SK-N-SH (cell line): ENCODE measurements at regions not wholly inside any gene's neighbourhood (a gene's known extent, or its start where the extent isn't known, plus 50 kb on each side); places are given as distances from the start of the nearest gene placed in this dataset.

Experiments
- CTCF ChIA-PET: fragments of 300-600, 350-600 bp; formaldehyde crosslinking; extraction: SDS; loops from one replicate; lab custom pipeline; 2021; lab: Yijun Ruan, JAX
- POLR2A ChIA-PET: fragments of 350-600 bp; sonication (Branson Sonifier 250); formaldehyde crosslinking; extraction: SDS; loops from one replicate; lab custom pipeline; 2020; ENCODE audit warnings: antibody characterized with exemption, inconsistent platforms; lab: Yijun Ruan, JAX
- DNase-seq: peaks from one replicate; pipeline ENCODE4 v3.0.0; 2012
- H2AFZ ChIP-seq: fragments of 200-600 bp; sonication (generic); 2 replicates; pipeline ENCODE4 v1.8.1; 2016; ENCODE audit warnings: antibody characterized with exemption, mild to moderate bottlenecking, low read depth
- H3F3A ChIP-seq: fragments of 200-600 bp; sonication (generic); replicated peaks from 2 replicates; pipeline ENCODE3; 2016; ENCODE audit warnings: antibody characterized with exemption, mild to moderate bottlenecking; ENCODE audit not compliant: insufficient read depth
- H3K27ac ChIP-seq, 2 experiments: fragments of 200-500 bp in 1 of 2; fragments of 200-600 bp in 1 of 2; sonication (Bioruptor generic) in 1 of 2; sonication (generic), shearing (Covaris generic) in 1 of 2; 2 replicates each; pipeline versions ENCODE4 v1.5.1 to v1.6.1; 2014 to 2016; ENCODE audit warnings: low read depth in 2 of 2, inconsistent platforms in 1 of 2, low read length in 1 of 2, mild to moderate bottlenecking in 1 of 2, mixed read lengths in 1 of 2
- H3K27me3 ChIP-seq: fragments of 200-600 bp; sonication (generic), shearing (Covaris generic); 2 replicates; pipeline ENCODE4 v1.6.1; 2016; ENCODE audit warnings: mixed run types; ENCODE audit not compliant: insufficient read depth
- H3K36me3 ChIP-seq, 2 experiments: fragments of 200-500 bp in 1 of 2; fragments of 200-600 bp in 1 of 2; sonication (Bioruptor generic) in 1 of 2; sonication (generic) in 1 of 2; replicated peaks in 1 of 2; 2 replicates each; pipeline versions ENCODE3 to v1.5.1; 2014 to 2016; ENCODE audit warnings: low read length in 1 of 2, mild to moderate bottlenecking in 1 of 2; ENCODE audit not compliant: insufficient read depth in 2 of 2, control insufficient read depth in 1 of 2
- H3K4me1 ChIP-seq, 2 experiments: fragments of 200-500 bp in 1 of 2; fragments of 200-600 bp in 1 of 2; sonication (Bioruptor generic) in 1 of 2; sonication (generic), shearing (Covaris generic) in 1 of 2; 2 replicates each; pipeline versions ENCODE4 v1.5.1 to v1.6.1; 2014 to 2016; ENCODE audit warnings: low read depth in 1 of 2, low read length in 1 of 2, mixed run types in 1 of 2; ENCODE audit not compliant: insufficient read depth in 2 of 2, control insufficient read depth in 1 of 2
- H3K4me2 ChIP-seq: fragments of 200-600 bp; sonication (generic), shearing (Covaris generic); 2 replicates; pipeline ENCODE4 v1.6.1; 2017; ENCODE audit warnings: mixed run types
- H3K4me3 ChIP-seq, 2 experiments: fragments of 200-500 bp in 1 of 2; fragments of 200-600 bp in 1 of 2; sonication (Bioruptor generic) in 1 of 2; sonication (generic), shearing (Covaris generic) in 1 of 2; 2 replicates each; pipeline versions ENCODE4 v1.5.1 to v1.8.1; 2014 to 2016; ENCODE audit warnings: low read depth in 2 of 2, inconsistent platforms in 1 of 2, low read length in 1 of 2, mild to moderate bottlenecking in 1 of 2, mixed read lengths in 1 of 2, moderate library complexity in 1 of 2
- H3K79me2 ChIP-seq: fragments of 200-600 bp; sonication (generic); 2 replicates; pipeline ENCODE4 v1.8.1; 2017; ENCODE audit warnings: mild to moderate bottlenecking; ENCODE audit not compliant: insufficient read depth
- H3K9ac ChIP-seq: fragments of 200-600 bp; sonication (generic); 2 replicates; pipeline ENCODE4 v1.6.1; 2017; ENCODE audit warnings: mixed run types
- H3K9me2 ChIP-seq: fragments of 200-600 bp; sonication (generic); 2 replicates; pipeline ENCODE4 v1.6.1; 2017; ENCODE audit warnings: mixed run types
- H3K9me3 ChIP-seq: fragments of 200-600 bp; sonication (generic); 2 replicates; pipeline ENCODE4 v1.6.1; 2017; ENCODE audit warnings: mixed run types, mild to moderate bottlenecking, moderate library complexity
- H4K20me1 ChIP-seq: fragments of 200-600 bp; sonication (generic); 2 replicates; pipeline ENCODE4 v1.6.1; 2017; ENCODE audit warnings: mild to moderate bottlenecking, mixed run types; ENCODE audit not compliant: insufficient read depth
- CHD2 ChIP-seq: fragments of 150-350 bp; IDR thresholded peaks from 2 replicates; pipeline ENCODE4 v1.6.1; 2018; ENCODE audit warnings: low read length; ENCODE audit not compliant: partially characterized antibody
- ELF1 ChIP-seq: IDR thresholded peaks from 2 replicates; pipeline ENCODE4 v1.4.0; 2012
- EP300 ChIP-seq, 2 experiments: IDR thresholded peaks; 2 replicates each; pipeline versions ENCODE4 v1.4.0 to v1.6.1; 2012; ENCODE audit warnings: borderline replicate concordance in 1 of 2, low read depth in 1 of 2, low read length in 1 of 2
- FOXM1 ChIP-seq: IDR thresholded peaks from 2 replicates; pipeline ENCODE4 v1.4.0; 2012; ENCODE audit warnings: low read depth, mild to moderate bottlenecking
- GABPA ChIP-seq: IDR thresholded peaks from 2 replicates; pipeline ENCODE4 v1.4.0; 2012; ENCODE audit warnings: low read depth, mild to moderate bottlenecking
- JUND ChIP-seq: IDR thresholded peaks from 2 replicates; pipeline ENCODE4 v1.4.0; 2012
- RFX5 ChIP-seq: IDR thresholded peaks from 2 replicates; pipeline ENCODE4 v1.6.1; 2012; ENCODE audit warnings: mild to moderate bottlenecking, improper control_type of control experiment, low read length
- RXRA ChIP-seq: IDR thresholded peaks from 2 replicates; pipeline ENCODE4 v1.4.0; 2012; ENCODE audit warnings: low read depth, mild to moderate bottlenecking, borderline replicate concordance
- SIN3A ChIP-seq: IDR thresholded peaks from 2 replicates; pipeline ENCODE4 v1.6.1; 2012; ENCODE audit warnings: low read depth, mild to moderate bottlenecking, low read length, moderate library complexity, borderline replicate concordance
- TAF1 ChIP-seq: IDR thresholded peaks from 2 replicates; pipeline ENCODE4 v1.6.1; 2012; ENCODE audit warnings: low read depth, mild to moderate bottlenecking, low read length, moderate library complexity, borderline replicate concordance
- TCF12 ChIP-seq: IDR thresholded peaks from 2 replicates; pipeline ENCODE4 v1.4.0; 2012
- YY1 ChIP-seq: IDR thresholded peaks from 2 replicates; pipeline ENCODE4 v1.4.0; 2012; ENCODE audit warnings: low read depth, mild to moderate bottlenecking
- WGBS: methylation state at CpG from one replicate; pipeline ENCODE4 v1.1.6; 2017; ENCODE audit warnings: low lambda C conversion rate; 5-methylcytosine and 5-hydroxymethylcytosine counted together
- TF ChIP-seq, protein P1 (sequence below): fragments of 200-600 bp; sonication (generic); IDR thresholded peaks from 2 replicates; pipeline ENCODE4 v1.6.1; 2017; ENCODE audit warnings: antibody characterized with exemption, mild to moderate bottlenecking, moderate library complexity
- TF ChIP-seq, protein P2 (sequence below): IDR thresholded peaks from 2 replicates; pipeline ENCODE4 v1.4.0; 2012; ENCODE audit warnings: low read depth, borderline replicate concordance
- TF ChIP-seq, protein P3 (sequence below): IDR thresholded peaks from 2 replicates; pipeline ENCODE4 v1.4.0; 2012; ENCODE audit warnings: low read depth, borderline replicate concordance
- TF ChIP-seq, protein P4 (sequence below): IDR thresholded peaks from 2 replicates; pipeline ENCODE4; 2012
- TF ChIP-seq, protein P5 (sequence below): fragments of 150-350 bp; IDR thresholded peaks from 2 replicates; pipeline ENCODE4 v1.6.1; 2017; ENCODE audit warnings: antibody characterized with exemption, low read length, low read depth, borderline replicate concordance

DNA sequence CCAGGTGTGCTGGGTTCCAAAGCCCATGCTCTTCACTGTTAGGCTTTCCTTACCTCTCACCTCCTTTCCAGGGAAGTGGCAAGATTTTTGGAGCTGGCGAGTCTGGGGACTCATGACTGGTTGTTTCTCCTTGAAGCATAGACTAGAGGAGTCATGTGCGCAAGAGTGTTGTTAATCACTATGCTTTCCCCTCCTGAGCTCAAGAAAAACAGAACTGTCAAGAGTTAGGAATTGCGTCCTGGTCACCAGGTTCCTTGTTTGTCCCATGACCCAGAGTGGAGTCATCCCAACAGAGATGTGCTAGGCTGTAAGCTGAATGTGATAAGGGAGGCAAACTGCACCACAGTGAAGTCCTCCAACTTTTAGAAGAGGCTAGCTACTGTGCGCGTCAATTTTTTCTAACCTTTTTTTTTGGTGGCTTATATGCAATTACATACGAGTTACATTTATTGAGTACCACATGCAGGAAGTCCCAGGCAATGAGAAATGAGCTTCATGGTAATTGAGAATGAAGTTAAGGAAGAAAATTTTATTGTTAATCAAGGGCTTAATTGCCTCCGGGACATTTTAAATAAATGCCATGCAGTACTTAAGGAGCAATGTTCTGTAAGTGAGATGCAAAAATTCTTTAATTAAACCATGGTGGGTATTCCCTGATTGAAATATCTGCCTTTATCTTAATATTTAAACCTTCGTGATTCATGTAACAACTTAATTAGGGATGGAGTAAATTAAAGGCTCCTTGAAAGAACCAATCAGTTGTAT, 233.9 kb downstream of the ZIC5 start:
- H3K4me2 ChIP-seq = no peak overlapping the region
- WGBS = 78% methylated on average over 8 of the region's 8 CpGs
- POLR2A ChIA-PET = no interaction called here
- H3F3A ChIP-seq = no peaks in the 10 kb centered on the region
- no peak overlapping the region for H3K9ac ChIP-seq
- CTCF ChIA-PET = interaction anchor here (1.1 kb wide), 1 partner anchor 21 kb away, joined by 3 read pairs; no protein-coding TSS in a partner anchor
- no peaks in the 10 kb centered on the region for H3K36me3 ChIP-seq
- no peak overlapping the region for H3K27ac ChIP-seq
- H3K27me3 ChIP-seq = no peaks in the 10 kb centered on the region
- no peaks in the 10 kb centered on the region for H3K9me3 ChIP-seq
- no peak overlapping the region for H2AFZ ChIP-seq
- no peaks in the 10 kb centered on the region for H4K20me1 ChIP-seq
- H3K4me1 ChIP-seq = peaks cover 0 to 6% of the 10 kb centered on the region in 2 experiments; a peak in 2 of 4 replicates
- no peak overlapping the region for H3K4me3 ChIP-seq
- H3K79me2 ChIP-seq = no peaks in the 10 kb centered on the region
- no peak for DNase-seq
- TF ChIP-seq CHD2 (no peak), TAF1 (no peak), ELF1 (no peak), FOXM1 (no peak), RFX5 (no peak), GABPA (no peak), EP300 (IDR thresholded peaks at IDR 0.05; ENCODE audit: borderline replicate concordance in 1 of 2, low read depth in 1 of 2, low read length in 1 of 2) (no peak), YY1 (no peak), TCF12 (no peak), SIN3A (no peak), RXRA (no peak), JUND (no peak)
- TF ChIP-seq, protein P1, sequence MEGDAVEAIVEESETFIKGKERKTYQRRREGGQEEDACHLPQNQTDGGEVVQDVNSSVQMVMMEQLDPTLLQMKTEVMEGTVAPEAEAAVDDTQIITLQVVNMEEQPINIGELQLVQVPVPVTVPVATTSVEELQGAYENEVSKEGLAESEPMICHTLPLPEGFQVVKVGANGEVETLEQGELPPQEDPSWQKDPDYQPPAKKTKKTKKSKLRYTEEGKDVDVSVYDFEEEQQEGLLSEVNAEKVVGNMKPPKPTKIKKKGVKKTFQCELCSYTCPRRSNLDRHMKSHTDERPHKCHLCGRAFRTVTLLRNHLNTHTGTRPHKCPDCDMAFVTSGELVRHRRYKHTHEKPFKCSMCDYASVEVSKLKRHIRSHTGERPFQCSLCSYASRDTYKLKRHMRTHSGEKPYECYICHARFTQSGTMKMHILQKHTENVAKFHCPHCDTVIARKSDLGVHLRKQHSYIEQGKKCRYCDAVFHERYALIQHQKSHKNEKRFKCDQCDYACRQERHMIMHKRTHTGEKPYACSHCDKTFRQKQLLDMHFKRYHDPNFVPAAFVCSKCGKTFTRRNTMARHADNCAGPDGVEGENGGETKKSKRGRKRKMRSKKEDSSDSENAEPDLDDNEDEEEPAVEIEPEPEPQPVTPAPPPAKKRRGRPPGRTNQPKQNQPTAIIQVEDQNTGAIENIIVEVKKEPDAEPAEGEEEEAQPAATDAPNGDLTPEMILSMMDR = no peak
- TF ChIP-seq, protein P2, sequence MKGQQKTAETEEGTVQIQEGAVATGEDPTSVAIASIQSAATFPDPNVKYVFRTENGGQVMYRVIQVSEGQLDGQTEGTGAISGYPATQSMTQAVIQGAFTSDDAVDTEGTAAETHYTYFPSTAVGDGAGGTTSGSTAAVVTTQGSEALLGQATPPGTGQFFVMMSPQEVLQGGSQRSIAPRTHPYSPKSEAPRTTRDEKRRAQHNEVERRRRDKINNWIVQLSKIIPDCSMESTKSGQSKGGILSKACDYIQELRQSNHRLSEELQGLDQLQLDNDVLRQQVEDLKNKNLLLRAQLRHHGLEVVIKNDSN = no peak
- TF ChIP-seq, protein P3, sequence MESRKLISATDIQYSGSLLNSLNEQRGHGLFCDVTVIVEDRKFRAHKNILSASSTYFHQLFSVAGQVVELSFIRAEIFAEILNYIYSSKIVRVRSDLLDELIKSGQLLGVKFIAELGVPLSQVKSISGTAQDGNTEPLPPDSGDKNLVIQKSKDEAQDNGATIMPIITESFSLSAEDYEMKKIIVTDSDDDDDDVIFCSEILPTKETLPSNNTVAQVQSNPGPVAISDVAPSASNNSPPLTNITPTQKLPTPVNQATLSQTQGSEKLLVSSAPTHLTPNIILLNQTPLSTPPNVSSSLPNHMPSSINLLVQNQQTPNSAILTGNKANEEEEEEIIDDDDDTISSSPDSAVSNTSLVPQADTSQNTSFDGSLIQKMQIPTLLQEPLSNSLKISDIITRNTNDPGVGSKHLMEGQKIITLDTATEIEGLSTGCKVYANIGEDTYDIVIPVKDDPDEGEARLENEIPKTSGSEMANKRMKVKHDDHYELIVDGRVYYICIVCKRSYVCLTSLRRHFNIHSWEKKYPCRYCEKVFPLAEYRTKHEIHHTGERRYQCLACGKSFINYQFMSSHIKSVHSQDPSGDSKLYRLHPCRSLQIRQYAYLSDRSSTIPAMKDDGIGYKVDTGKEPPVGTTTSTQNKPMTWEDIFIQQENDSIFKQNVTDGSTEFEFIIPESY = no peak
- TF ChIP-seq, protein P4, sequence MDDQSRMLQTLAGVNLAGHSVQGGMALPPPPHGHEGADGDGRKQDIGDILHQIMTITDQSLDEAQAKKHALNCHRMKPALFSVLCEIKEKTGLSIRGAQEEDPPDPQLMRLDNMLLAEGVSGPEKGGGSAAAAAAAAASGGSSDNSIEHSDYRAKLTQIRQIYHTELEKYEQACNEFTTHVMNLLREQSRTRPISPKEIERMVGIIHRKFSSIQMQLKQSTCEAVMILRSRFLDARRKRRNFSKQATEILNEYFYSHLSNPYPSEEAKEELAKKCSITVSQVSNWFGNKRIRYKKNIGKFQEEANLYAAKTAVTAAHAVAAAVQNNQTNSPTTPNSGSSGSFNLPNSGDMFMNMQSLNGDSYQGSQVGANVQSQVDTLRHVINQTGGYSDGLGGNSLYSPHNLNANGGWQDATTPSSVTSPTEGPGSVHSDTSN = no peak
- TF ChIP-seq, protein P5, sequence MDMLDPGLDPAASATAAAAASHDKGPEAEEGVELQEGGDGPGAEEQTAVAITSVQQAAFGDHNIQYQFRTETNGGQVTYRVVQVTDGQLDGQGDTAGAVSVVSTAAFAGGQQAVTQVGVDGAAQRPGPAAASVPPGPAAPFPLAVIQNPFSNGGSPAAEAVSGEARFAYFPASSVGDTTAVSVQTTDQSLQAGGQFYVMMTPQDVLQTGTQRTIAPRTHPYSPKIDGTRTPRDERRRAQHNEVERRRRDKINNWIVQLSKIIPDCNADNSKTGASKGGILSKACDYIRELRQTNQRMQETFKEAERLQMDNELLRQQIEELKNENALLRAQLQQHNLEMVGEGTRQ = no peak
- TF ChIP-seq, all 33 proteins: peak for 0
- H3K9me2 ChIP-seq = no peaks in the 10 kb centered on the region
